UCSD-AML1 (cell line): ENCODE measurements at regions not wholly inside any gene's neighbourhood (a gene's known extent, or its start where the extent isn't known, plus 50 kb on each side); places are given as distances from the start of the nearest gene placed in this dataset.
"Not testable (repeated sequence)": the region's sequence is repeated elsewhere in the genome, so short reads cannot be mapped to it uniquely, and the experiment has no call there.

Experiments used
- DNase-seq: peaks from one replicate; lab custom pipeline; 2025; ENCODE audit not compliant: unreplicated experiment; lab: John Stamatoyannopoulos, UW

DNA sequence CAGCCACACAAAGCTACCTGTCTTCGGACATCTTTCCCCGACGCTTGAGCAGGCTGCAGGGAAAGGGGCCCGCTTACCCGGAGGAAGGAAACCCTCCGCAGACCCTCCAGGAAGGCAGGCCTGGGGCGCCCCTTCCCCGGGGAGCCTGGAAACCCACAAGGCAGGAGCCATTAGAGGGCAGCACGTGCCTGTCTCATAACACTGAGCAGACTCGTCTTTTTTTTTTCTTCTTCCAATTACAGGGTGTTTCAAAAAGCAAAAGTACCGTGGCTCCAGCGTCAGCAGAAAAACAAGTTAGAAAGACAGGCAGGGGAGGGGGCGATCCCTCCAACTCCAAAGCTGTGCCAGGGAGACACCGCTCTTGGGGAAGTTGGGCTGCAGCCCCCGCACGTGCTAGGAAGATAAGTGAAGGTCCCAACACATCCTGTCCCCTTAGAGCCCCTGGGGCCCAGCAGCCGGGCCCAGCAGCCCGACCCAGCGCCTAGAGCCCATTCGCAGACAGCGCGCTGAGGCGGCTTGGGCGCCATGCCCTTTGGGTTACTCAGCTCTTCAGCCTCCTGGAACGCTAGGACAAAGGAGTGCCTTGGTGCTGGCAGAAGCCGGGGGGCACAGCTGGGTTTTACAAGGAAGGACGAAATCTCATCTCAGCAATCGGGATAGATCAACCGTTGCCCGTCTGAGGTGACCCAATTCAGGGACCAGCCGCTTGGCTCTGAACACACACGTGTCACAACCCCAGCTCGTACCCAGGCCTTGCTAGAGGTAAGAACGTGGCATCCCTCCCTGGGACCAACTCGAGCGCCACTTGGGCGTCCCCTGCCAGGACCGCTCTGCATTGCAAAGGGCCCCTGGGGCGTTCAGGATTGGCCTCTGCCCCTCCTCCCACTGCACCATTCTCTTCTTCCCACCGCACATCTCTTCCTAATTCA is 136.3 kb downstream of the LY86 start:
- peak; percentile 89 for DNase-seq

DNA sequence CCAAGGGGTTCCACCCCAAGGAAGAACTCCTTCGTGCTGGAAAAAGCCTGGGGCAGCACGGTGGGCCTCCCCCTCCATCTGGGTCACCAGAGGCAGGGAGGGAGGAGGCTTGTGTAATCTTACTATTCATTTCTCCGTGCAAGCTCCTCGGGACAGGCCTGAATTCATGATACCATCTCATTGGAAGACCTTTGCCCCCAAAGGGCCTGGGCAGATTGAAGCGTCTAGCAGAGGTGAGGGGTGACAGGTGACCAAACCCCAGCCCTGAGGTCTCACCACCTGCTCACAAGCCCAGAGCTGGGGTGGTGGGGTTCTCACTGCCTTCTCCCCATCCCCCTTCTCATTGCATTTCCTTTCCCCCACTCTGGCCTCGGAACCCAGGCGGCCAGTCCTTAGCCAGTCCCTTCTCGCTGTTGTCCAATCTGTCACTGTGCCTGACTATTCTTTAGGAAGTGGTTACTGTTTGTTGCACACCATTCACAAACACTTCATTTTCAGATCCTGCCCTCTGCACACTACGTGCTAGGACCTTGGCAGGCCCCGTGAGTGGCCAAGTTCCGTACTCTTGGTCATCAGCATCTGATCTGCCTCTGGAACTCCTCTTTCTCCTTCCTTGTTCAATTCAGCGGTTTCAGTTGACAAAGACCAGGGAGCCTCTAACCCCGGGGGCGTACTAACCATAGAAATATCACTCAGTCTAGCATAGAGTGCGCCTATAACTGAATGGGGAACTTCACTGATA is 137.1 kb downstream of the LY86 start:
- peak; percentile 59 for DNase-seq

DNA sequence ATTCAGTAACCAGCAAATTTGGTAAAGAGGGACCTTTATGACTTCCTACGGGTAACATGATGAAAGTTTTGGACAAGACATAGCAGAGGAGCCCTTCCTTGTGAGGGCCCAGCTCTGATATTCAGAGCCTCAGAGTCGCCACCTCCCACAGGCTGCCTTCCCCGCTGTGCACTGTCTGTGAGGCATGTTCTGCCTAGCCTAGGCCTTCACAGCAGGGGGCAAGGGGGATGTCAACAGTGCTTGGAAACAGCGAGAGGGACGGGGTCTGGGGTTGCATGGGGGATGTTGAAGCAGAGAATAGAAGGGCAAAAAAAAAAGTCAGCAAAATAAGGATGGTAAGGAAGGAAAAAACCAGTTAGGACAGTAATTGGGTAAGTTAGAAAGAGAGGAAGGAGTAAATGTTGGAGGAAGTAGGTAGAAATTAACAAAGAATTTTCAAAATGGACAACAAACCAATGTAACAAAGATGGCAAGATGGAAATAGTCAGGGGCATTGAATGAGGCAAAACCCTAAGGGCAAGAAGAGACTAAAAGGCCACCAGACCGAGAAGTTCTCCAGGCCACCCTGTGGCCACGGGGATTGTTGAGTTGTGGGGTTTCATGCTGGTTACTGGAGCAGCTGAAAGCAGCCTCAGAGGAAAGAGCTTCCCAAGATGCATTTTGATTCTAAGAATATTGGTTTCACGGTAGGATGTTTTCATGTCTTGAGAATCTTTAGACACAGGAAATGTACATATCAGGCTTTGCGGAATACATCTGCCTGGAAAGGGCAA is 139.8 kb downstream of the LY86 start:
- no peak for DNase-seq

DNA sequence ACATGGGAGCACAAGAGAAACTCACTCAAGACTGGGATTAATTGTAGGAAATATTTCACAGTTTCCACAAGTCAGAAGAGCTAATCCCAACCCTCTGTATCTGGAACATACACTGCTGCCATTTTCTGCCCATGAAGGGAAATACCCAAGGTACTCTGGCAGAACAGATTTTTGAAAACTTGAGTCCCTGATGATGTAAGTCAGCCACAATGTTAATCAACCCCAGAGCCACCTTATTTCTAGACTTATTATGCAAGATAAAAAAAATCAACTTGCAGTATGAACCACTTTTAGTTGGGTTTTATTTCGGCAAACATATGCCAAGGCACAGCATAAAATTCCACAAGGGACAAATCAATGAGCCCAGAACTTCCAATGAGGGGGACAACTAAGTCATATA is 141.5 kb downstream of the LY86 start:
- no peak for DNase-seq

DNA sequence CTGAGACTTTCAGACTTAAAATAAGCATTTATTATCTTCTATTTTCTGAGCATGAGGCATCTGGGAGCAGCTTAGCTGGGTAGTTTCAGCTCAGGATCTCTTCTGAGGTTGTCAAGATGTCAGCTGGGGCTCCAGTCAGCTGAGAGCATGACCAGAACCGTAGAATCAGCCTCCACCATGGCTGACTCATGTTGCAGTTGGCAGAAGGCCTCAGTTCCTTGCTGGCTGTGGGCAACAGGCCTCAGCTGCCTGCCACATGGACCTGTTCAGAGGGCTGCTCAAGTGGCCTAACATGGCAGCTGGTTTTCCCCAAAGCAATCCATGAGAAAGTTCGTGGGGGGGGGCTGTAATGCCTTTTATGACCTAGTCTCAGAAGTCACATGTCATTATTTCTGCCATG is 142.3 kb downstream of the LY86 start:
- no peak for DNase-seq

DNA sequence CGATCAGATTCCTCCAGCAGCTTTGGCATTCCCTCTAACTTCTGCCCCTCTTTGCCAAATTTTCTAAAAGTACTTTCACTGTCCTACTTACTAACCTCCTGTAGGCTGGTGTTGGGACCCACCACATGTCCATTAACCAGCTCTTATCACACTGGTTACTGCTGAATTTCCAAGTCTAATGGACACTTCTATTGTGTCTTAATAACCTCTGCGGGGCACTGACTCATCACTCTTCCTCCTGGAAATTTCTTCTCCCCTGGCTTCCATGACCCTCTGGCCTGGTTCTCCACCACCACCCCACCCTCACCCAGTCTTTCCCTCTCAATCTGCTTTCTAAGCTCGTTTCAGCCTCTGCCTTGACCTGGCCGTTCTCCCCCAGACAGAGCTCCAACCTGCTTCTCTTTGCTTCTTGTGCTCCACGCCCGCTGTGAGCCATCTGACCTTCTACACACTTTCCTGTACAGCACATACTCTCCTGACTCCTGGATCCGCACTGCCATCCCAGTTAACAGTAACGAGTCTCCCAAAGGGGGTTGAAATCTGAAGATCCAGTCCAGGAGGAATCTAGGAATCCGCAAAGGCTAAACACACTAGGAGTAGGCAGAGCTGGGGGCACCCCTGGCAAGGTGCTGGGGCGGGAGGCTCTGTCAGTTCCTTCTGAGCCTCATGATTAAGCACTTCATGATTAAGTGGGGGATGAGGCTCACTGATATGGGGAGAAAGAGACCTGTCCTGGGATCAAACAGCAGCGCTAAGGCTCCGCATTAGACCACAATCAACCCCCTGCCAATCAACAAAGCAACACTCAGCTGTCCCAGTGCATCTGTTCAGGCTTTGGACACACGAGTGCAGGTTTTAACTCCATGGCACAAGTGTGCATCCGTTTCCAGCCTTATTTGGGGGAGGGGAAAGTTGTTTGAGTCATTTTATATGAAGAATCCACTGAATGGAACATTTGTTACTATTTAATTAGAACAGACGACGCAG is 146.3 kb downstream of the LY86 start:
- DNase-seq = no peak

DNA sequence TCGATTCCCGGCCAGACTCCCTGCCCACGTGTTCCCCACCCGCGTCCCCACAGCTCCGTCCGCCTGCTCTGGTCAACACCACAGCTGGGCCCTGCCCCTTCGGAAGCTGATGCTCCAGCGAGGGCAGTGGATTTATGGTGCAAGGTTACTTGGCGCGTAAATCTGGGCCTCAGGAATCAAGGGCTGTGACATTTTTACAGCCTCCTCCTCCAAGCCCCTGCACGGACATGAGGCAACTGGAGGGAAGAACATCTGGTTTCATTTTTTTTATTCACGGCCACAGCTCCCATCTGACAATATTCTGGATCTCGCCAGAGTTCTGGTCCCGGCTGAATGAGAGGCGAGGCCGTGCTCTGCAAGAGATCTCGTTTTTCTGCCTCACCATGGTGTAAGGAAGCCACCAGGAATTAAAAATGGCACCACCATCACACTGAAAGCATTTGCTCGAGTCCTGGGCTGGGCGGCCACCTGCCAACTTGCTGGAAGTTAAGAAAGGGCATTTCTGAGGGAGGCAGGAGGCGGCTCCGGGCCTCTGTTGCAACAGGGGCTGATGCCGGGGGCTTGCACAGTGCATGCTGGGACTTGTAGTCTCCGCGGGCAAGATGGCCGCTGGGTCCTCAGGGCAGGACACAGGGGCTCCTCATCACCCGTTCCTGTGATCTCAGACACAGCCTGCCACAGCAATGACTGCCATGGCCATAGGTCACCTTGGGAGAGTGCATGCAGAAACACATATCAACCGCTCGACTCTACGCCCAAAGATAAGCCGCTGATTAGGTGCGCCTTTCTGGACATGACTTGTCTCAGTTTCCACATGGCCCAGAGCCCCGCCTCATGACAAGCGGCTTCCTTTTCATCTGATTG is 148.5 kb downstream of the LY86 start:
- DNase-seq = no peak

DNA sequence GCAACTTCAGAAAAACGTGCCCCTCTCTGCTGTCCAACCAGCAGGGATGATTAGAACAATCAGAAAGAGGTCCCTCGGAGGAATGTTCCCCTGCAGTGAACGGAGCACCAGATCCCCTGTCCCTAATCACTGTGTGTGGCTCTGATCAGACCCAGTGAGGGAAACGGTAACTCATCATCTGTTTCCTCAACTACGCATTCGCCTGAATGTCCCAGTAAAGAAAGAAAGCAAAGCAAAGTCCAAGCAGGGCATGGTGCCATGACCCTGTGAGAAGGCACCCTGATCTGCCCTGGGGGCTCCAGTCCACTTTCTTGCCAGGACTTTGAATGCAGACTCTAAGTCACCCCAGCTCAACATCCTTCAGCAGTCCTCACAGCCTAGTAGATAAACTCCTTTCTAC is 149.2 kb downstream of the LY86 start:
- no peak for DNase-seq

DNA sequence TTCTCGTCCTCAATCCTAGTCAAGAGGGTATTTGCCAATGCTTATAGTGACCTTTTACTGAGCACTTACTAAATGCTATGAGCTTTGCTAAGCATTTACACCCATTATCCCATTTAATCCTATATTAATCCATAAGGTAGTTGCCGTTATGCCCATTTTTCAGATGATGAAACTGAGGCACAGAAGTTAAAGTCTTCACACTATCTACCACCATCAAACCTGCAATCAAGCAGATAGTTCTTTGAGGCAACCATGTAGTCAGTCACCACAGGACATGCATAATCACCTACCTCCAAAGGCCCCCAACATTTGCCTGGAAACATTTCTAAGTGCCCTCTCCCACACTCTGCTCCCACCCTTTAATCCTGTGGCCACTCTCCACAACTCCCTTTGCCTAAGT is 149.6 kb downstream of the LY86 start:
- no peak for DNase-seq

DNA sequence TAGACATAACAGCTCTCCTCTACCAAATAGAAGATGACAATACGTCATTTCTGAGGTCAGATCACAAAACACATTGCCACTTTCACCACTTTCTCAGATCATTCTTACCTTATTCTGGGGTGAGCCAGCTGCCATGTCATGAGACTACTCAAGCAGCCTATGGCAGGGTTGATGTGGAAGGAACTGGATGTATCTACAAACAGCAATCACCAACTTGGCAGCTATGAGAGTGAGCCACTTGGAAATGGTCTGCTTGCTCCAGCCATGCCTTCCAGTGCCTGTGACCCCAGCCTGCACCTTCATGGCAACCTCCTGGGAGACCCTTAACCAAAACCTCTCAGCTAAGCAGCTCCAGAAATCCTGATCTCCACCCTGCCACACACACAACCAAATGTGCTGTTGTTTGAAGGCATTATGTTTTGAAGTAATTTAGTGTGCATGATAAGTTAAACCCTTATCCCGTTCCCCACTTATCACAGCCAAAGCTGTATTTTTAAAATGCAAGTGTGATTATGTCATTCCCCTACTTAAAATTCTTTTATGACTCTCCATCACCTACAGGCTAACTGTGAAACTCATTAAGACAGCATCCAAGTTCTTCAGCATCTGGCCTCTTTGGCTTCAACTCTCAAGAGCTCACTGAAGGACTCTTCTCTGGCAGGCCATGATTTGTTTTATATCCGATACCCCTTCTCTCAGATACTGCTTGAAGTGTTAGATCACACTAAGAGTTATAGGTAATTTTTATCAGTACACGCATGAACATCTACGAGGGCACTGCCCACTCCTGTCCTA is 150.6 kb downstream of the LY86 start:
- DNase-seq = no peak

DNA sequence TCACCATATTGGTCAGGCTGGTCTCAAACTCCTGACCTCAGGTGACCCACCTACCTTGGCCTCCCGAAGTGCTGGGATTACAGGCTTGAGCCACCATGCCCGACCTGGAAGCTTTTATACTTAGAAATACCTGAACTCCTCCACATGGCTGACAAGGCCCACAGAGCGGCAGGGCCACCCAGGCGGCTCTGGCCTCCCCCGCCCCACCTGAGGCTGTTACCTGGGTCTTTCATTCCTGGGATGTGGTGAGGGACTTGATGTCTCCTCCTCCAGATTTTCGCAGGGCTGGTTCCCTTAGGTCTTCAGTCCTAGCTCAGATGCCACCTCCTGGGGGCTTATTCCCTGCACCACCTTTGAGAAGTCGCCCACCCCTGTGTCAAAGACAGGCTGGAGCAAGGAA is 152.1 kb downstream of the LY86 start:
- no peak for DNase-seq

DNA sequence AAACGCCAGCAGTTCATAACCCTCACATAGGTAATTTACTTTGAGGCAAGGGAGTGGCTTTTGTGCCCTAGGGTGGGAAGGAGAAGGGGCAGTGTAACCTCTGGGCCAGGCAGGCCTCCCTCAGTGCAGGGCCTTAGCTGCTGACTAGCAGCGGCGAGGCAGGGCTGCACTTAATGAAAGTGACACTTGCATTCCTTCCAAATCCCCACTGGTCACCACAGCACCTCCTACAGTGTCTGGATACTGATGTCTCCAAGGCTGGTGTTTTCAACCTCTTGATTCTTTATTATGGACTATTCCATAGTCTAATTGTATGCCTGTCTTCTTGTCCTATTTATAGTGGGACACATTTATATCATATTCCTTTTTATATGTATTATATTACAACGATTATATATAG is 152.7 kb downstream of the LY86 start:
- DNase-seq = no peak

DNA sequence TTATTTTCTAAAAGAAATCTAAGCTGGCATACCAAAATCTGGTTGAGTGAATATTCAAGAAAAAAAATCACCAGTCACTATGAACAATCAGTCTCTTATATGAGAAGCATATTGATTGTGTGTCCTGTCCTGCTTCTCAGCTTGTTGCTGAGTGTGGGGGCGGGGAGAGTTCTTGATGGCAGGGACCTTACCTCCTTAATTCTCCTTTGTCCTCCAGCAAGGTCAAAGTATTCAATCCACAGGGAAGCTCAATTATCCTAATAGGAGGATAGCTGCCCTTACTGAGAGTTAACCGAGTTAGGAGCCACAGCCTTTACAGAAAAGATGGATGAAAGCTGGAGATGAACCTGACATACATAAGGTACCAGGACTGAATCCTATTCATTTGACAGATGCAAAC is 154.0 kb downstream of the LY86 start:
- DNase-seq = no peak

DNA sequence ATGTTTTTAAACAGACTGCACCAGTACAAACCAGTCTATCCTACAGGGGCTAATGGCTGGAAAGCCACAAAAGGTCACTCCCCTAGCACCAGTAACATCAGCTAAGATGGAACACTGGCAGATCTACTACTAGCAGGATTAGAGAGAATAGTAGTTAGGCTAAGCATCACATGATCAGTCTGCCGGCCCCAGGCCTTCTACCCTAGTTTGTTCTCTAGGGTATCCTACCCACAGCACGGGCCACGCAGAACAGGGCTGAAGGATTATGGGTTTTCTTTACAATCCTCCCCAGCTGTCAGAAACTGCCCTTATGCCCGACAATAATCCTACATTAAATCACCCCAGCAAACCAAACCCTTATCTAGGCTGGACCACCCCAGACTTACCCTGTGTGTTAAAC is 156.0 kb downstream of the LY86 start:
- no peak for DNase-seq

DNA sequence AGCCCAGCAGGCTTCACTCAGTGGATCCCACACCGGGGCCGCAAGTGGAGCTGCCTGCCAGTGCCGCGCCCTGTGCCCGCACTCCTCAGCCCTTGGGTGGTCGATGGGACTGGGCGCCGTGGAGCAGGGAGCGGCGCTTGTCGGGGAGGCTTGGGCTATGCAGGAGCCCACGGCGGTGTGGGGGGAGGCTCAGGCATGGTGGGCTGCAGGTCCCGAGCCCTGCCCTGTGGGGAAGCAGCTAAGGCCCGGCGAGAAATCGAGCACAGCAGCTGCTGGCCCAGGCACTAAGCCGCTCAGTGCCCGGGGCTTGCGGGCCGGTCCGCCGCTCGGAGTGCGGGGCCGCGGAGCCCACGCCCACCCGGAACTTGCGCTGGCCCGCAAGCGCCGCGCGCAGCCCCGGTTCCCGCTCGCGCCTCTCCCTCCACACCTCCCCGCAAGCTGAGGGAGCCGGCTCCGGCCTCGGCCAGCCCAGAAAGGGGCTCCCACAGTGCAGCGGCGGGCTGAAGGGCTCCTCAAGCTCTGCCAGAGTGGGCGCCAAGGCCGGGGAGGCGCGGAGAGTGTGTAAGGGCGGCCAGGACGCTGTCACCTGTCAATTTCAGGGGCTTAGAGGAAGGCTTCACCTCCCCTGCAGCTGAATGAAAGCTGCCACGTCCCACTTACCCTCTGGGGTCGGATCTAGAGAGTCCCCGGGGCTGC is 157.3 kb downstream of the LY86 start:
- DNase-seq = not testable (repeated sequence)

DNA sequence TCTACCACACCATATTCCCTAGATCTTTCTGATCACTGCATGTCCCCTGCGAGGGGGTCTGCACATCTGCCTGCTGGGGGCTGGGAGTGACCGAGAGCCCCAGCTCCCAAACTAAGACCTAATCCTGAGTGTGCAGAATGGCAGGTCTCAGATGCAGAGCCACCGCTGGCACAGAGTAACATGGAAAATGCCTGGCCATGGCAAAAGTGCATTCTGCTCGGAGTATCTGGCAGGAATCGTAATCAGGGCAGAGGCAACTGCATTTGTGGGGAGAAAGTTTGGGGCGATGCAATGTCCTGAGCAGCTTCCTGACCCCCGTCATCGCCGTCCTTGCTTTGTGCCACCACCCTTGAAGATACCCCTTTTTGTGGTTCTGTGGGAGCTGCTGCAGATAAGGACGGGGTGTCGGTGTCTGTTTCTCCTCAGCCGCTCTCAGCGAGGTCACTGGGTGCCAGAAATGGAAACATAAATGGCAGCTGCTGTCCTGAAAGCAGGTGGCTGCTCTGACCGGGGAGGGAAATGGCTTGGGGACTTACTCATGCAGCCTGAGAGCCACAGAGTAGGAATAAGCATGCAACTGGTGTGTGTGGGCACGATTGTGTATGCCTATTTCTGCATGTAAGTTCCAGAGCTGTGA is 157.9 kb downstream of the LY86 start:
- DNase-seq = no peak

DNA sequence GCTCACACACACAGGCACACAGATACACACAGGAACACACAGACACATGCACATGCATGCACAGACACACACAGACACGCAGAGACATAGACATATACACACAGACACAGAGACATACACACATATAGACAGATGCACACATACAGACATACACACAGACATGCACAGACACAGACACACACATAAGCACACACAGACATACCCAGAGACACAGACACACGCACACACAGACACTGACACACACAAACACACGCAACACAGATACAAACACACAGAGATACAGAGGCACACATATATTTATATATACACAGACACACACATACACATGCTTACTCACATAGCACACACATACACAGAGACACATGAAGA is 158.4 kb downstream of the LY86 start:
- DNase-seq = no peak

DNA sequence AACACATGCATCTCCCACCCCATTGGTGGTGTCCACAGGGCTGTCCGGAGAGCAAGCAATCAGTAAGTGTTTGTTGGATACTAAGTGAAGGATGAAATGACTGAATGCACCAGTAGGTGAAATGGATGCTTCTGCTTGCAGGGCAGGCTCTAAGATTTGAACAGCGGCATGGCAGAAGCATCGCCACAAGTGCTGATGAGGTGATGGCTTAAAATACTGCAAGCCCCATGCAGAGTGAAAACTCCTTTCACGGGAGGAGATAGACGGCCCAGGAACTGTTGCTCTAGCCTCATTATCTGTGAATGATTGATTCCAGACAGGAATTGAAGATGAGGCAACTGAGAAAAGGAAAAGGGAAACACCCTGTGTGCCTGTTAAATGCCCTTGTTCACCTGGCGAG is 158.9 kb downstream of the LY86 start:
- DNase-seq = no peak
